HG02798 (cell line): ENCODE measurements at regions not wholly inside any gene's neighbourhood (a gene's known extent, or its start where the extent isn't known, plus 50 kb on each side); places are given as distances from the start of the nearest gene placed in this dataset.
"Not testable (repeated sequence)": the region's sequence is repeated elsewhere in the genome, so short reads cannot be mapped to it uniquely, and the experiment has no call there.

Experiments used
- ATAC-seq: cut with Tn5 transposase; IDR thresholded peaks from one replicate; pipeline ENCODE4 v1.9.1; 2021; ENCODE audit warnings: mild to moderate bottlenecking; ENCODE audit not compliant: unreplicated experiment, poor library complexity

DNA sequence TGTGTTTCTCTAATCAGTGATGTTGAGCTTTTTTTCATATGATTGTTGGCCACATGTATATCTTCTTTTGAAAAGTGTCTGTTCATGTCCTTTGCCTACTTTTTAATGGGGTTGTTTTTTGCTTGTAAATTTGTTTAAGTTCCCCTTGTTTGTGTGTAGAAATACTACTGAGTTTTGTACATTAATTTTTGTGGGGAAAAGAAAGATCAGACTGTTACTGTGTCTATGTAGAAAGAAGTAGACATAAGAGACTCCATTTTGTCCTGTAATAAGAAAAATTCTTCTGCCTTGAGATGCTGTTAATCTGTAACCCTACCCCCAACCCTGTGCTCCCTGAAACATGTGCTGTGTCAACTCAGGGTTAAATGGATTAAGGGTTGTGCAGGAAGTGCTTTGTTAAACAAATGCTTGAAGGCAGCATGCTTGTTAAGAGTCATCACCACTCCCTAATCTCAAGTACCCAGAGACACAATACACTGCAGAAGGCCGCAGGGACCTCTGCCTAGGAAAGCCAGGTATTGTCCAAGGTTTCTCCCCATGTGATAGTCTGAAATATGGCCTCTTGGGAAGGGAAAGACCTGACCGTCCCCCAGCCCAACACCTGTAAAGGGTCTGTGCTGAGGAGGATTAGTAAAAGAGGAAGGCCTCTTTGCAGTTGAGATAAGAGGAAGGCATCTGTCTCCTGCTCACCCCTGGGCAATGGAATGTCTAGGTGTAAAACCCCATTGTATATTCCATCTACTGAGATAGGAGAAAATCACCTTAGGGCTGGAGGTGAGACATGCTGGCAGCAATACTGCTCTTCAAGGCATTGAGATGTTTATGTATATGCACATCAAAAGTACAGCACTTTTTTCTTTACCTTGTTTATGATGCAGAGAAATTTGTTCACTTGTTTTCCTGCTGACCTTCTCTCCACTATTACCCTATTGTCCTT lies 196.4 kb downstream of the JRKL start:
- not testable (repeated sequence) for ATAC-seq

GRCh38 chr11:96588793-96589192 lies 199.0 kb downstream of the JRKL start:
- ATAC-seq = not testable (repeated sequence)

DNA sequence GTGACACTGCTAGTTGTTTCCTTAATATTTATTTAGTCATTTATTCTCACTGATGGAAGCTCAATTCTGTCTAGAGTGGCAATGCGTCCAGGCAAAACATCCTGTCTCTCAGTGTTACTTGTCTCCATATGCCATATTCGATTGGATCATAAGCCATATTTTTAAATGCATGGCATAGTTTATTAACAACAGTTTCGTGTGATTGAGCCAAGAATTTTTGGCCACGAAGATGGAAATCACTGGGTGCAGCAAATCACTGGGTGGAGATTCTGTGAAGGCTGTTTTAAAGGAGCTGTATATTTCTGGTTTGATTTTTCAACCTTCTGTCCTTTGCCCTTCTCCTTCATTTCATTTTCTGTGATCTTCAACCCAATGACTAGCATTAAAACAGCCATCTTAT lies 205.2 kb downstream of the JRKL start:
- no peak for ATAC-seq

DNA sequence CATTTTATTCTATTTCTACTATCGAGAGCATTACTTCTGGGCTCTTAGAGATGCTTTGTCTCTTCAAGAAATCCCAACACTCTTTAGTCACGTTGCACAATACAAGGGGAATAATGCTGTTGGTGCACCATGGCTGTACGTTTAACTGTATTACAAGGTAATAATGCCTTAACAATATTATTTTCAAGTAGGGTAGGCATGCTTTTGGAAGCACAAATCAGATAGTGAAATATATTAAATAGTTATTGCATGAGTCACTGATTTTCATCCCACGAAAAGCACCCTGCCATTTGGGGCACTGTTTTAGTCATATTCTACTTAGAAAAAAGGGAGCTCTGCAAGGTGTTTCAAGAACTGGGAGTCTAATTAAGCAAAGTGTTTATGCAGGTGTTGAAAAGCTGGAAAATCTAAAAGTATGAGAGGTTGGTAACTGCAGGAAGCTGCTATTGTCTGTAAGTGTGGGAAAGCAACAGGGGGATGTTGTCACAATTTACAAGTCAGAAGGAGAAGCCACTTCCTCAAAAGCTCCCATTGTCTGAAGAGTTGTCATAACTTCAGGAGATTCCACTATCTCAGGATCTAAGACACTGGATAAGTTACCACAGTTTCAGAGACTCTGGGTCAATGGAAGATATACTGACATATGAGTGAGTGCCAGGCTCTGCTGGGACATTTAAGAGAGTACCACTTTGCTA lies 218.2 kb downstream of the JRKL start:
- ATAC-seq = no peak

- ATAC-seq = no peak
These were observed 224.3 kb downstream of the JRKL start for GRCh38 chr11:96614101-96614500.

DNA sequence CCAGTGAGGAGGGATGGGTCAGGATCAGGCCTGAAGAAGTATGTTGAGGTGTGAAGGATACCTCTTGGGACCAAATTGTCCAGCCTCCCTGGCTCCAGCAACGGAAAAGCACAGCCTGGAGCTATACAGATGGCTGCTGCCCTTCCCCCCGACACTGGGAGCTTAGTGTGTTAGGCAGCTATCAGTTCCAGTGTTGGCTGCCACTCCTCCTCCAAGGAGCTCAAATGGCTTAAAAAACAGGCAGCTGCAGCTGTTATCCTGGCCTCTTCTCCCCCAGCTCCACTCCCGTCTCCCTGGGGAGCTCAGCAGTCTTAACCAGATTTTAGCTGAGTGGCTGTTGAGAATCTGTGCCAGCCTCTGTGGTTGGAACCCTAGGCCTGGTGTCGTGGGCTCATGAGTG lies 225.0 kb downstream of the JRKL start:
- no peak for ATAC-seq

DNA sequence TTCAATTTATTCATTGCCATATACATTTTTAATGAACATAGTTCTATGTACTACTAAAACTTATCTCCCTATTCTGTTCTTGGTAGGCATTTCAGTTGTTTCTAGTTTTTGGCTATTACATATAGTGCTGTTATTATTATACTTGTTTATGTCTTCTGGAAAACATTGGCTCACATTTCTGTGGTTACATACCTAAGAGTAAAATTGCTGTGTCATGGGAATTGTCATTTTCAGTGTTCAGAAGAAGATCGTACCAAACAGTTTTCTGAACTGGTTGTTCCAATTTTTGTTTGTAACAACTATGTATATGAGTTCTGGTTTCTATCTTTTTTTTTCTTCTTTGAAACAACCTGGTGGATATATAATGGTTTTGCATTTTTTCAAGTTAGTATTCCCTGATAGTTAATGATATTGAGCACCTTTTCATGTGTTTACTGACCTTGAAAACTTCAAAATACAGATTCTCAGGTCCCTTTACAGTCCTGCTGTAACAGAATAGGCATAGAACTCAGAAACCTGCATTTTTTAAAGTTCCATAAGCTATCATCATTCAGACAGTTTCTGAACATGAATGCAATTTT lies 230.7 kb downstream of the JRKL start:
- ATAC-seq = no peak

- no peak for ATAC-seq
These were observed 231.3 kb downstream of the JRKL start for GRCh38 chr11:96621161-96621560.

GRCh38 chr11:96622026-96622634 lies 232.3 kb downstream of the JRKL start:
- ATAC-seq = no peak

- no peak for ATAC-seq
These were observed 234.3 kb downstream of the JRKL start for GRCh38 chr11:96624126-96624525.

DNA sequence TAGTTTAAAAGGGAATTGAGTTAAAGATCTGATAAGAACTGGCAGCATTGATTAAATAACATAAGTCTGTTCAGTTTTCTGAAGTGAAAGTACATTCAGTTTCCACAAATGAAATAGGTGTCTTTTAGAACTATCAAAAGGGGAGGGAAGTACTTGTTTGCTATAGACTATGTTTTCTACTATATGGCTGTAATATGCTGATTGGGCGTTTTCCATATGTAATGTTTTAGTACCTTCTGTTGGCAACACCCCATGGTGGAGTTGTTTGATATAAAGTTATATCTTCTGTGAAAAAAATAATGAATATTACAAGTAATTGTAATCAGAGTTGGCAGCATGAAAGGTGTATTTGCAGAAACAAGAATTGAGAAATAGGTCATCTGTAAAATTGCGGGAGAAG lies 237.6 kb downstream of the JRKL start:
- no peak for ATAC-seq

DNA sequence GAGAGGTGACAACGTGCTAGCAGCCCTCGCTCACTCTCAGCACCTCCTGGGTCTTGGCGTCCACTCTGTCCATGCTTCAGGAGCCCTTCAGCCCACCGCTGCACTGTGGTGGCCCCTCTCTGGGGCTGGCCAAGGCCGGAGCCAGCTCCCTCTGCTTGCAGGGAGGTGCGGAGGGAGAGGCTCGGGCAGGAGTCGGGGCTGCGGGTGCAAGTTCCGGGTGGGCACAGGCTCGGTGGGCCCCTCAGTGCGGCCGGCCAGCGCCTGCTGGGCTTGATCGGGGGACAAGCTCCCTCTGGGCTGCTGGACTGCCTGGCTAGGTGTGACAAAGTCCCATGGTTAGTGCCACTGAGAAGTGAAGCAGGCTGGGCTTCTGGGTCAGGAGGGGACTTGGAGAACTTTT lies 245.8 kb downstream of the JRKL start:
- no peak for ATAC-seq

GRCh38 chr11:96641261-96641660 lies 251.4 kb downstream of the JRKL start:
- ATAC-seq = no peak

GRCh38 chr11:96642583-96642982 lies 252.8 kb downstream of the JRKL start:
- no peak for ATAC-seq

DNA sequence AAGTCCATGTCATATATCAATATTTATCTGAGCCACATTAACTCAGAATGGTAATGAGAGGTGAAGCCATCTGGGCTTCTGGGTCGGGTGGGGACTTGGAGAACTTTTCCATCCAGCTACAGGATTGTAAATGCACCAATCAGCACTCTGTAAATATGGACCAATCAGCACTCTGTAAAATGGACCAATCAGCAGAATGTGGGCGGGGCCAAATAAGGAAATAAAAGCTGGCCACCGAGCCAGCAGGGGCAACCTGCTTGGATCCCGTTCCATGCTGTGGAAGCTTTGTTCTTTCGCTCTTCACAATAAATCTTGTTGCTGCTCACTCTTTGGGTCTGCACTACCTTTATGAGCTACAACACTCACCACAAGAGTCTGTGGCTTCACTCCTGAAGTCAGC lies 253.4 kb downstream of the JRKL start:
- no peak for ATAC-seq

DNA sequence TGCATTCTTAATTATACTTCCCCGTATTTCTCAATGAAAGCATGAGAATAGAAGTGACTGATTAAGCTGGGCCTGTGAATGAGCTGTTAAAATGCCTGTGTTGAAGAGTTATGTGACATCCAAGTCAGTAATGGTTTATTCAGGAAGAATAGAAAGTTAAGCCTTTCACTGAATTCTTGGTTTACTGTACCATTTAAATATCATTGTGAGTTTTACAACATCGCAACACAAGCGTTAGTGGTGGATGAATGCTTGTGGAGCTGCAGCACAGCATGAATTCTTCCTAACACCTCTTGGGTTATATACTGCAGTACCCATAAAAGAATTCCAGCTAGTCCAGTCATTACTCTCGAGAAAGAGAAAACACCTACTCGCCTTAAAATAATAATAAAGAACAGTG lies 257.8 kb downstream of the JRKL start:
- no peak for ATAC-seq

GRCh38 chr11:96648991-96649390 lies 259.2 kb downstream of the JRKL start:
- ATAC-seq = no peak

- no peak for ATAC-seq
These were observed 262.7 kb downstream of the JRKL start for GRCh38 chr11:96652516-96652915.

GRCh38 chr11:96655474-96655873 lies 265.7 kb downstream of the JRKL start:
- ATAC-seq = no peak

- no peak for ATAC-seq
These were observed 268.6 kb downstream of the JRKL start for GRCh38 chr11:96658436-96658835.

DNA sequence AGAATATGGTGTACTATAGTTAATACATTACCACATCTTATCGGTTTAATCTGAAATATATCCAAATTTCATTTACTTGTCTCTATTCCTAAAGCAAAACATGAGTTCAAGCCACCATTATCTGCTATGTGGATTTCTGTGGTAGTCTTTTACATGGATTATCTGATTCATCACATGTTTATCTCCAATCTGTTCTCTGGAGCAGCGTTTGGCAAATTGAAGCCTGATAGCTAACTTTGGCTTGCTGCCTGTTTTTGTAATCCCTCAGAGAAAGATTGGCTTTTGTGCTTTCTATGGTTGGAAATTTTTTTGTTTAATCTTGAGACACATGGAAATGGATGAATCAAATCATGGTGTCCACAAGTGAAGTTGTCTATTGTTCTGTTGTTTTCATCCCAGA lies 274.3 kb downstream of the JRKL start:
- ATAC-seq = no peak
